Loucy (cell line): ENCODE measurements at regions not wholly inside any gene's neighbourhood (a gene's known extent, or its start where the extent isn't known, plus 50 kb on each side); places are given as distances from the start of the nearest gene placed in this dataset.

ENCODE experiments used
- H2AFZ ChIP-seq: fragments of 200-600 bp; sonication (generic); 2 replicates; pipeline ENCODE4 v1.6.0; 2016; ENCODE audit warnings: antibody characterized with exemption, mild to moderate bottlenecking, low read length, moderate library complexity
- H3F3A ChIP-seq: fragments of 200-600 bp; 2 replicates; pipeline ENCODE4 v1.6.0; 2016; ENCODE audit warnings: antibody characterized with exemption, low read depth, mild to moderate bottlenecking
- H3K27me3 ChIP-seq: fragments of 200-600 bp; sonication (generic); 2 replicates; pipeline ENCODE4 v1.6.1; 2014; ENCODE audit warnings: low read length, mild to moderate bottlenecking; ENCODE audit not compliant: insufficient read depth, poor library complexity, severe bottlenecking
- H3K36me3 ChIP-seq: fragments of 200-600 bp; sonication (generic); 2 replicates; pipeline ENCODE4 v1.6.1; 2016; ENCODE audit warnings: low read length; ENCODE audit not compliant: insufficient read depth
- H3K4me1 ChIP-seq: fragments of 200-600 bp; sonication (generic); 2 replicates; pipeline ENCODE4 v1.5.1; 2014; ENCODE audit warnings: low read length, mild to moderate bottlenecking; ENCODE audit not compliant: insufficient read depth, poor library complexity, severe bottlenecking
- H3K4me2 ChIP-seq: fragments of 200-600 bp; sonication (generic); 2 replicates; pipeline ENCODE4 v1.6.0; 2014; ENCODE audit warnings: antibody characterized with exemption, low read length, low read depth, mild to moderate bottlenecking; ENCODE audit not compliant: poor library complexity, severe bottlenecking
- H3K4me3 ChIP-seq: fragments of 200-600 bp; sonication (generic); 2 replicates; pipeline ENCODE4 v1.5.1; 2014; ENCODE audit warnings: low read length, mild to moderate bottlenecking, mixed read lengths; ENCODE audit not compliant: poor library complexity, severe bottlenecking
- H3K79me2 ChIP-seq: fragments of 200-600 bp; sonication (generic); 2 replicates; pipeline ENCODE4 v1.6.1; 2014; ENCODE audit warnings: low read length; ENCODE audit not compliant: insufficient read depth
- H3K9ac ChIP-seq: fragments of 200-600 bp; sonication (generic); 2 replicates; pipeline ENCODE4 v1.6.0; 2014; ENCODE audit warnings: mild to moderate bottlenecking, low read depth, low read length, moderate library complexity; ENCODE audit not compliant: poor library complexity, severe bottlenecking
- H3K9me2 ChIP-seq: fragments of 200-600 bp; sonication (generic); replicated peaks from 2 replicates; pipeline ENCODE4 v1.6.1; 2016; ENCODE audit warnings: low read depth, low read length, mixed read lengths
- H3K9me3 ChIP-seq: fragments of 200-600 bp; sonication (generic); 2 replicates; pipeline ENCODE4 v1.6.1; 2014; ENCODE audit warnings: mild to moderate bottlenecking, antibody characterized with exemption, low read length, low read depth; ENCODE audit not compliant: insufficient read depth
- H4K20me1 ChIP-seq: fragments of 200-600 bp; sonication (generic); 2 replicates; pipeline ENCODE4 v1.6.0; 2014; ENCODE audit warnings: antibody characterized with exemption, low read length, mild to moderate bottlenecking; ENCODE audit not compliant: insufficient read depth, poor library complexity, severe bottlenecking
- CTCF ChIP-seq: fragments of 200-600 bp; sonication (generic); conservative IDR thresholded peaks from 2 replicates; pipeline ENCODE4 v1.5.1; 2014; ENCODE audit warnings: mild to moderate bottlenecking, antibody characterized with exemption, low read length
- EZH2phosphoT487 ChIP-seq: fragments of 200-600 bp; IDR thresholded peaks from 2 replicates; pipeline ENCODE4 v1.6.1; 2018; ENCODE audit warnings: antibody characterized with exemption, mild to moderate bottlenecking, moderate library complexity, borderline replicate concordance

GRCh38 chr12:28645891-28646290 is 455.6 kb downstream of the CCDC91 start:
- no peaks in the 10 kb centered on the region for H3K79me2 ChIP-seq
- H4K20me1 ChIP-seq, result no peaks in the 10 kb centered on the region
- no peaks in the 10 kb centered on the region for H3K9me2 ChIP-seq
- no peaks in the 10 kb centered on the region for H3K36me3 ChIP-seq
- no peaks in the 10 kb centered on the region for H3K27me3 ChIP-seq
- no peak overlapping the region for H2AFZ ChIP-seq
- no peaks in the 10 kb centered on the region for H3K9me3 ChIP-seq
- H3F3A ChIP-seq, result no peaks in the 10 kb centered on the region
- H3K4me3 ChIP-seq, result no peak overlapping the region
- no peaks in the 10 kb centered on the region for H3K4me1 ChIP-seq
- H3K9ac ChIP-seq, result no peak overlapping the region
- H3K4me2 ChIP-seq, result no peak overlapping the region
- TF ChIP-seq CTCF, result no peak
- no peak for TF ChIP-seq EZH2phosphoT487

GRCh38 chr12:28650906-28651305 is 460.6 kb downstream of the CCDC91 start:
- Histone ChIP-seq H3F3A (no peaks in the 10 kb centered on the region), H3K79me2 (no peaks in the 10 kb centered on the region), H3K9ac (no peak overlapping the region), H3K27me3 (no peaks in the 10 kb centered on the region), H3K36me3 (no peaks in the 10 kb centered on the region), H3K4me3 (no peak overlapping the region), H3K4me1 (no peaks in the 10 kb centered on the region), H4K20me1 (no peaks in the 10 kb centered on the region), H3K4me2 (no peak overlapping the region), H2AFZ (no peak overlapping the region), H3K9me2 (no peaks in the 10 kb centered on the region), H3K9me3 (no peaks in the 10 kb centered on the region)
- TF ChIP-seq CTCF (no peak), EZH2phosphoT487 (no peak)

GRCh38 chr12:28652239-28652638 is 462.0 kb downstream of the CCDC91 start:
- Histone ChIP-seq H3K4me3 (no peak overlapping the region), H3K9ac (no peak overlapping the region), H4K20me1 (no peaks in the 10 kb centered on the region), H3K27me3 (no peaks in the 10 kb centered on the region), H3K79me2 (no peaks in the 10 kb centered on the region), H3K36me3 (no peaks in the 10 kb centered on the region), H3K9me2 (no peaks in the 10 kb centered on the region), H3F3A (no peaks in the 10 kb centered on the region), H3K4me2 (no peak overlapping the region), H2AFZ (no peak overlapping the region), H3K9me3 (no peaks in the 10 kb centered on the region), H3K4me1 (no peaks in the 10 kb centered on the region)
- no peak for TF ChIP-seq EZH2phosphoT487
- no peak for TF ChIP-seq CTCF
